ENCODE measurements at regions not wholly inside any gene's neighbourhood (a gene's known extent, or its start where the extent isn't known, plus 50 kb on each side); places are given as distances from the start of the nearest gene placed in this dataset.

- Mint-ChIP-seq H3K27ac (no peak overlapping the region), H3K36me3 (ENCODE audit: low read depth) (peaks cover 3% of the 10 kb centered on the region), H3K4me1 (no peaks in the 10 kb centered on the region), H3K4me3 (no peak overlapping the region), H3K27me3 (peaks cover 33% of the 10 kb centered on the region)
- H3K9me3 ChIP-seq (ENCODE audit: control insufficient read depth, low read length, poor library complexity, severe bottlenecking), result no peaks in the 10 kb centered on the region
- ATAC-seq (no peak), DNase-seq (no peak)
Observed at GRCh38 chr7:148472406-148472805, 118.2 kb upstream of the C7orf33 start.

DNA sequence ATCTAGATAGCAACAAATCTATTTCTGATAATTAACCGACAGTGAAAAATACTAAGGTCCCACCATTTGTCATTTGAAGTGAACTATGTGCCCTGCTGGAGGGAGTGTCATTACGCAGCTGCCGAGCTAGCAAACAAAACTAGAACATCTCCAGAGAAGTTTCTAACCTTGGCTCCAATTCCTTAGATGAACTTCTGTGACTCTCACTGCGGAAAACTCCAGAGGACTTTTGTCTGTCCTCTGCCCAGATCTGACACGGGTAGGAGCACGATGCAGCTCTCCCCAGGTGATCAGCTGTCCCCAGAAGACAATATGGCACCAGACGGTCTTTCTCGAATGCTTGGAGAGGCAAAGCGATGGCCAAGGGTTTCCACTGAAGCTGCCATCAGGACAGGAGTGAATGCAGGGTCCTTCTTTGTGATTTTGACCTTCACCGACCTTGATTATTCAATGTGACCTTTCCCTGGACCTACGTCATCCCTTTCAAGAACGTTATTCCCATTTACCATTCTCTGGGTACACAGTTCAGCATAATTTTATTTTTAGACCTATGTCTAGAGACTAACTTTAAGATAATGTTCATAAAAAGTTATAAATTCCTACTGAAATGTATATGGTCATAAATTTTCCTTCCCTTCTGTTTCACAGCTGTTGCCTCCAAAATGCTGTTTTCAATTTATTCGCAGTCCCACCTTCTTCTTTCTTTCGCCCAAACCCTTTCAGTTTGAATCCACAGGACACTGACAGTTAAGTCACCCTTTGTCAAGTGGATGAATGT lies 116.7 kb upstream of the C7orf33 start:
- H3K36me3 Mint-ChIP-seq (ENCODE audit: low read depth), result peaks cover 3% of the 10 kb centered on the region
- no peak for ATAC-seq

GRCh38 chr7:148474481-148475025 lies 116.0 kb upstream of the C7orf33 start:
- DNase-seq (no peak), ATAC-seq (no peak)
- Mint-ChIP-seq H3K4me1 (no peaks in the 10 kb centered on the region), H3K27ac (no peak overlapping the region), H3K36me3 (ENCODE audit: low read depth) (peaks cover 3% of the 10 kb centered on the region), H3K4me3 (no peak overlapping the region), H3K27me3 (peaks cover 36% of the 10 kb centered on the region)
- no peaks in the 10 kb centered on the region for H3K9me3 ChIP-seq (ENCODE audit: control insufficient read depth, low read length, poor library complexity, severe bottlenecking)

More for the DNA sequence above, 116.7 kb upstream of the C7orf33 start:
- Mint-ChIP-seq H3K27me3 (peaks cover 33% of the 10 kb centered on the region), H3K4me3 (no peak overlapping the region), H3K4me1 (no peaks in the 10 kb centered on the region), H3K27ac (no peak overlapping the region)
- no peaks in the 10 kb centered on the region for H3K9me3 ChIP-seq (ENCODE audit: control insufficient read depth, low read length, poor library complexity, severe bottlenecking)
- DNase-seq, result no peak

- peaks cover 23% of the 10 kb centered on the region for H3K27me3 Mint-ChIP-seq
- H3K4me3 Mint-ChIP-seq, result no peak overlapping the region
- no peaks in the 10 kb centered on the region for H3K9me3 ChIP-seq (ENCODE audit: control insufficient read depth, low read length, poor library complexity, severe bottlenecking)
- H3K36me3 Mint-ChIP-seq (ENCODE audit: low read depth), result no peaks in the 10 kb centered on the region
- ATAC-seq (no peak), DNase-seq (no peak)
- H3K27ac Mint-ChIP-seq, result no peak overlapping the region
- peaks cover 9% of the 10 kb centered on the region for H3K4me1 Mint-ChIP-seq
Observed at GRCh38 chr7:148478551-148478950, 112.0 kb upstream of the C7orf33 start.

GRCh38 chr7:148480479-148481146 lies 110.0 kb upstream of the C7orf33 start:
- Mint-ChIP-seq H3K4me1 (peaks cover 9% of the 10 kb centered on the region), H3K36me3 (ENCODE audit: low read depth) (no peaks in the 10 kb centered on the region), H3K27ac (no peak overlapping the region), H3K4me3 (peak overlapping the region; percentile 26), H3K27me3 (peaks cover 37% of the 10 kb centered on the region)
- no peak for ATAC-seq
- DNase-seq, result no peak
- no peaks in the 10 kb centered on the region for H3K9me3 ChIP-seq (ENCODE audit: control insufficient read depth, low read length, poor library complexity, severe bottlenecking)

- H3K4me1 Mint-ChIP-seq, result peaks cover 9% of the 10 kb centered on the region
- ATAC-seq, result no peak
- H3K4me3 Mint-ChIP-seq, result peak overlapping the region; percentile 26
- no peak for DNase-seq
- H3K27me3 Mint-ChIP-seq, result peaks cover 37% of the 10 kb centered on the region
- no peak overlapping the region for H3K27ac Mint-ChIP-seq
- H3K9me3 ChIP-seq (ENCODE audit: control insufficient read depth, low read length, poor library complexity, severe bottlenecking), result no peaks in the 10 kb centered on the region
- H3K36me3 Mint-ChIP-seq (ENCODE audit: low read depth), result no peaks in the 10 kb centered on the region
Observed at GRCh38 chr7:148481147-148481526, 109.4 kb upstream of the C7orf33 start.

DNA sequence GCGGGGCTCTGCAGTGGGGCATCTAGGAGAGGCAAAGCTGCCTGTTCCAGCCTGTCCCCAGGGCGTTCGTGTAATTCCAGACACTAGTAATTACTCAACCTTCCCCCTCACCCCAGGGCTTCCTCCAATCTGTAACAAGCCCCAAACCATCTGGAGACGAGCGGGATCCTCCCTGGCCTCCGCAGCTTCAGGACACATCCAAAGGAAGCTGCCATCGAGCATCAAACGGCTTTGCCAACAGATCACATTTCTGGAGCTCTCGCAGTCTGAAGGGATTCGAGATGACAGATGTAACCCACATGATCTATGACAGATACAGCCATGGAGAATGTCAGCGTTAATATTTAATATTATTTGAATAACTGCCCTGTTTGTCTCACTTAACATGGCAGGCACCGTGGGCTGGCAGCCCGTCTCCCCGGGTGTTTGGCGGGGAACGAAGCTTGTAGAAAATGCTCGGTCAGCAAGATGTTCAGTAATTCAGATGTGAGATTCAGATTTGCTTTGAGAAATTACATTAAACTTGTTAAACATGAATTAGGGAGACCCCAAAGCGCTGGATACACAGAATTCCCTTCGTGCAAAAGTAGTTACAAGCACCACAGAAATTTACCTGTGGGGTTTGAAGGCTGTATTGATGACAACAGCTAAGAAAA lies 108.5 kb upstream of the C7orf33 start:
- peaks cover 33% of the 10 kb centered on the region for H3K27me3 Mint-ChIP-seq
- no peaks in the 10 kb centered on the region for H3K9me3 ChIP-seq (ENCODE audit: control insufficient read depth, low read length, poor library complexity, severe bottlenecking)
- H3K4me1 Mint-ChIP-seq, result peaks cover 9% of the 10 kb centered on the region
- H3K27ac Mint-ChIP-seq, result no peak overlapping the region
- ATAC-seq (no peak), DNase-seq (no peak)
- H3K36me3 Mint-ChIP-seq (ENCODE audit: low read depth), result no peaks in the 10 kb centered on the region
- H3K4me3 Mint-ChIP-seq, result no peak overlapping the region

DNA sequence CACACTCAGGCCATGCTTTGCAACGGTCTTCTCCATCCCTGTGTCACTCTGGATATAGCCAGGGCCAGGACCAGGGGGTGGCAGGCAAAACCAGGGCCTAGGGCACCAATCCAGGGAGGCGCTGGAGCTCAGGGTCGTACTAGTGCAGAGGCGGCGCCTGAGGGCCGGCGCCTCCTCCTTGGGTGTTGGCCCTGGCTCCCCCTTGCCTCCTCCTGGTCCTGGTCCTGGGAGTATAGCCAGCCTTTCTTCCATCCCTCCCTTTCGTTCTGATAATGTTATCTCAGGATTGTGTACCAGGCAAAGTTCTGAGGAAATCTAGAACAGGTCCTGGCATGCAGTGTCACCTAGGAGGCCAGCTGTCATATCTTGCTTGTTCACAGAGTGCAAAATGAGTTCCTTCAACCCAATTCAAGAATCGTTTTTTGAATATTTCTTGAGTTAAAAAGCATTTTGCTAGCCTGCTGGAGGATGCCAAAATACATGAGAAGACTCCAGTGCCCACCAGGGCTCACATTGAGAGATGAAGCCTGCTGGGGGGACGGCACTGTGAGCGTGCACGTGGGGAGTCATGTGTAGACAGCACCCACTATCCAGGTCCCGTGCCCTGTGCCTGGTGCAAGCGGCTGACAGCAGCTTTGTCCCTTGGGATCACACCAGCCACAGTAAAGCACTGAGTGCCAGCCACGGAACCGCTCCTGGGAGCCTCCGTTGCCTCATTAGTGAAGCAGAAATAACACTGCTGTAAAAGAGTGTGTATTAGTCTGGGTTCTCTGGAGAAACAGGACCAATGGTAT lies 106.9 kb upstream of the C7orf33 start:
- Mint-ChIP-seq H3K4me3 (no peak overlapping the region), H3K27ac (no peak overlapping the region), H3K36me3 (ENCODE audit: low read depth) (no peaks in the 10 kb centered on the region), H3K27me3 (peaks cover 34% of the 10 kb centered on the region), H3K4me1 (peaks cover 9% of the 10 kb centered on the region)
- DNase-seq (no peak), ATAC-seq (no peak)
- H3K9me3 ChIP-seq (ENCODE audit: control insufficient read depth, low read length, poor library complexity, severe bottlenecking), result no peaks in the 10 kb centered on the region

GRCh38 chr7:148484486-148484885 lies 106.1 kb upstream of the C7orf33 start:
- Mint-ChIP-seq H3K27ac (no peak overlapping the region), H3K27me3 (peaks cover 29% of the 10 kb centered on the region), H3K36me3 (ENCODE audit: low read depth) (no peaks in the 10 kb centered on the region), H3K4me3 (no peak overlapping the region), H3K4me1 (peaks cover 9% of the 10 kb centered on the region)
- DNase-seq (no peak), ATAC-seq (no peak)
- no peaks in the 10 kb centered on the region for H3K9me3 ChIP-seq (ENCODE audit: control insufficient read depth, low read length, poor library complexity, severe bottlenecking)

GRCh38 chr7:148485618-148486017 lies 104.9 kb upstream of the C7orf33 start:
- H3K4me3 Mint-ChIP-seq, result no peak overlapping the region
- peaks cover 36% of the 10 kb centered on the region for H3K27me3 Mint-ChIP-seq

GRCh38 chr7:148486937-148487336 lies 103.6 kb upstream of the C7orf33 start:
- H3K9me3 ChIP-seq (ENCODE audit: control insufficient read depth, low read length, poor library complexity, severe bottlenecking), result no peaks in the 10 kb centered on the region
- ATAC-seq (no peak), DNase-seq (no peak)
- no peak overlapping the region for H3K27ac Mint-ChIP-seq
- H3K4me3 Mint-ChIP-seq, result no peak overlapping the region
- H3K36me3 Mint-ChIP-seq (ENCODE audit: low read depth), result peaks cover 3% of the 10 kb centered on the region
- H3K4me1 Mint-ChIP-seq, result no peaks in the 10 kb centered on the region
- H3K27me3 Mint-ChIP-seq, result peaks cover 39% of the 10 kb centered on the region

More at GRCh38 chr7:148485618-148486017, 104.9 kb upstream of the C7orf33 start:
- Mint-ChIP-seq H3K36me3 (ENCODE audit: low read depth) (peaks cover 3% of the 10 kb centered on the region), H3K4me1 (peaks cover 5% of the 10 kb centered on the region), H3K27ac (no peak overlapping the region)
- no peak for DNase-seq
- H3K9me3 ChIP-seq (ENCODE audit: control insufficient read depth, low read length, poor library complexity, severe bottlenecking), result no peaks in the 10 kb centered on the region
- ATAC-seq, result no peak

GRCh38 chr7:148487912-148488311 lies 102.7 kb upstream of the C7orf33 start:
- ATAC-seq (no peak), DNase-seq (no peak)
- H3K4me3 Mint-ChIP-seq, result no peak overlapping the region
- no peaks in the 10 kb centered on the region for H3K9me3 ChIP-seq (ENCODE audit: control insufficient read depth, low read length, poor library complexity, severe bottlenecking)
- no peaks in the 10 kb centered on the region for H3K4me1 Mint-ChIP-seq
- H3K36me3 Mint-ChIP-seq (ENCODE audit: low read depth), result peaks cover 3% of the 10 kb centered on the region
- no peak overlapping the region for H3K27ac Mint-ChIP-seq
- peaks cover 39% of the 10 kb centered on the region for H3K27me3 Mint-ChIP-seq

- Mint-ChIP-seq H3K4me1 (no peaks in the 10 kb centered on the region), H3K27ac (no peak overlapping the region), H3K36me3 (ENCODE audit: low read depth) (peaks cover 3% of the 10 kb centered on the region), H3K27me3 (peaks cover 30% of the 10 kb centered on the region), H3K4me3 (no peak overlapping the region)
- no peak for ATAC-seq
- no peak for DNase-seq
- no peaks in the 10 kb centered on the region for H3K9me3 ChIP-seq (ENCODE audit: control insufficient read depth, low read length, poor library complexity, severe bottlenecking)
Observed at GRCh38 chr7:148489678-148490077, 100.9 kb upstream of the C7orf33 start.

All from T-helper 17 cell (primary cell).